ENCODE measurements at regions not wholly inside any gene's neighbourhood (a gene's known extent, or its start where the extent isn't known, plus 50 kb on each side); places are given as distances from the start of the nearest gene placed in this dataset.

DNA sequence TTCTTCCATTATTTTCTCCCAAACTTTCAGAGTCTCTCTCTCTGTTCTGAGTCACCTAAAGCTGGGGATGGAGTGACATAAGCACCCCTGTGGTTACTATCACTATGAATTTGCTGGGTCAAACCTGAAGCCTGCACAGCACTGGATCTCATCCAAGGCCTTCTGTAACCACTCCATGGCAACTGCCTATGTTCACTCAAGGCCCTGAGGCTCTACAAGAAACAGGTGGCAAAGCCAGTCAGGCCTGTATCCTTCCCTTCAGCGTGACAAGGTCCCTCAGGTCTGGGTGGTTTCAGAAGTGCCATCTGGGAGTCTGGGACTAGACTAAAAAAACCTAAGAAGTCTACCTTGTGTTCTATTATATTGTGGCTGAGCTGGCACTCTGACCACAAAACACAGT, 1278.8 kb upstream of the EYS start:
- Histone ChIP-seq H3K27ac (no peak overlapping the region), H3K27me3 (ENCODE audit: insufficient read depth in 3 of 3, low read length in 2 of 3) (no peaks in the 10 kb centered on the region), H3K4me3 (no peak overlapping the region), H3K36me3 (ENCODE audit: insufficient read depth in 1 of 2, low read depth in 1 of 2) (no peaks in the 10 kb centered on the region), H3K9me3 (no peaks in the 10 kb centered on the region), H3K4me1 (no peaks in the 10 kb centered on the region)
- ATAC-seq (no peak), DNase-seq (no peak)
- TF ChIP-seq, protein P1, sequence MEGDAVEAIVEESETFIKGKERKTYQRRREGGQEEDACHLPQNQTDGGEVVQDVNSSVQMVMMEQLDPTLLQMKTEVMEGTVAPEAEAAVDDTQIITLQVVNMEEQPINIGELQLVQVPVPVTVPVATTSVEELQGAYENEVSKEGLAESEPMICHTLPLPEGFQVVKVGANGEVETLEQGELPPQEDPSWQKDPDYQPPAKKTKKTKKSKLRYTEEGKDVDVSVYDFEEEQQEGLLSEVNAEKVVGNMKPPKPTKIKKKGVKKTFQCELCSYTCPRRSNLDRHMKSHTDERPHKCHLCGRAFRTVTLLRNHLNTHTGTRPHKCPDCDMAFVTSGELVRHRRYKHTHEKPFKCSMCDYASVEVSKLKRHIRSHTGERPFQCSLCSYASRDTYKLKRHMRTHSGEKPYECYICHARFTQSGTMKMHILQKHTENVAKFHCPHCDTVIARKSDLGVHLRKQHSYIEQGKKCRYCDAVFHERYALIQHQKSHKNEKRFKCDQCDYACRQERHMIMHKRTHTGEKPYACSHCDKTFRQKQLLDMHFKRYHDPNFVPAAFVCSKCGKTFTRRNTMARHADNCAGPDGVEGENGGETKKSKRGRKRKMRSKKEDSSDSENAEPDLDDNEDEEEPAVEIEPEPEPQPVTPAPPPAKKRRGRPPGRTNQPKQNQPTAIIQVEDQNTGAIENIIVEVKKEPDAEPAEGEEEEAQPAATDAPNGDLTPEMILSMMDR (IDR thresholded peaks at IDR 0.05) = no peak
- intact Hi-C loops (cut with DNase I) = no loop called here
- 38 to 60% (median 47%) methylated on average over 1 of the region's 1 CpG for WGBS, 3 donors

DNA sequence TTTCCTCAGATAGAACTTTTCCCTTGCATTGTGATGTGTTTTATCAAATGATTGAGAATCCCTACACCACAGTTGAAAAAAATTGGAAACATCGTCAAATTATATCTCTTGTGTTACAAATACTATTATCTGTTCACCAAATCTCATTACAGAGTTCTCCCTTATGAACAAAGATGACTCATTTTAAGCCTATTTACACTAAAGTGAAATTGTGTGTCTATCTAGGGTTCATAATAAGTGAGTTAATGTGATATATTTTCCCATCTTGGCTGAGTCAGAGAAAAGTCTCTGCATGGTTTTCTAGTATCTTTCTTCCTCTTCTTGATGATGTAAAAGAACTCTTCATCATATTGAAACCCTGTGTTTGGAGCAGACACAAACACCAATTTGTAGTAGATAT, 1263.3 kb upstream of the EYS start:
- DNase-seq = no peak
- no peaks in the 10 kb centered on the region for H3K4me1 ChIP-seq
- no peak for ATAC-seq
- WGBS, 3 donors = 82 to 84% (median 82%) methylated on average over 1 of the region's 1 CpG
- no peaks in the 10 kb centered on the region for H3K9me3 ChIP-seq
- H3K27me3 ChIP-seq (ENCODE audit: insufficient read depth in 3 of 3, low read length in 2 of 3) = no peaks in the 10 kb centered on the region
- H3K36me3 ChIP-seq (ENCODE audit: insufficient read depth in 1 of 2, low read depth in 1 of 2) = no peaks in the 10 kb centered on the region
- intact Hi-C loops (cut with DNase I) = no loop called here
- TF ChIP-seq, protein P1 (IDR thresholded peaks at IDR 0.05) = no peak
- H3K27ac ChIP-seq = no peak overlapping the region
- H3K4me3 ChIP-seq = no peak overlapping the region

DNA sequence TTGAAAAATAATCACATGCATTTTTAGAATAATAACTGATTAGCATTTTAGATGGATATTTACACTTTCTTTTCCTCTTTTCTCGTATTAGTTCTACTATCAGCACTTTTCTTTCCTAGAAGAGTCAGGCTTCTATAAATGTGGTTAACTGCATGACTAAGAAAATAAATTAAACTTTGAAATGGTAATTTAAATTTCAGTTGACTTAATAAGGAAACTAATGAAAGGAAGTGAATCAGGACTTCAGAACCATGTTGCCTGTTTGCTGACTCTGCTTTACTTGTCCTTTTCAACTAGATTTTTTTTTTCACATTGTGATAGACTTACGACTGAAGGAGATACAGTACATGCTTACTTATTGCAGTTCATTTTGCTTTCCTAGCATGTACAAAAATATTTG, 1258.2 kb upstream of the EYS start:
- H3K27me3 ChIP-seq (ENCODE audit: insufficient read depth in 3 of 3, low read length in 2 of 3) = peaks cover 0 to 1% (median 0%) of the 10 kb centered on the region in 3 donors
- H3K4me1 ChIP-seq = no peaks in the 10 kb centered on the region
- ATAC-seq = no peak
- H3K9me3 ChIP-seq = no peaks in the 10 kb centered on the region
- intact Hi-C loops (cut with DNase I) = no loop called here
- 84 to 87% (median 84%) methylated on average over 2 of the region's 2 CpGs for WGBS, 3 donors
- no peak overlapping the region for H3K4me3 ChIP-seq
- H3K36me3 ChIP-seq (ENCODE audit: insufficient read depth in 1 of 2, low read depth in 1 of 2) = no peaks in the 10 kb centered on the region
- no peak overlapping the region for H3K27ac ChIP-seq
- no peak for DNase-seq
- TF ChIP-seq, protein P1 (IDR thresholded peaks at IDR 0.05) = no peak

DNA sequence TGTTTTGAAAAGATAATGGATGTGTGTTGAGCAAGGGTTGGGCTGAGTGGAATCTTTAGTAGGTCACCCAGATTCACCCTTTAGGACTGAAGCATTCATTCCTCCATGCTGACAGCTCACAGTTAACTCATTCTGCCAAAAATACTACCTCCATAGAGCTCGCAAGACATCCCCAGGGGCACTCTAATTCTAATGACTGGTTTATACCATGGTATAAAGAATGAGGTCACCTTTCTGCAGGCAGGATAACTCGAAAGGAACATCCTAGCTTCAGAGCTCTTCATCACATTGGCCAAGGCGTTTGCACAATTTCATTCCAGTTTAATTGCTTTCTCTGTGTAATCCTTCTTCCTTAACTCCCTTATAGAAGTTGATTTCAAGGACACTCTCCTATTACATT, 1257.2 kb upstream of the EYS start:
- WGBS, 3 donors = 59 to 77% (median 69%) methylated on average over 3 of the region's 3 CpGs

DNA sequence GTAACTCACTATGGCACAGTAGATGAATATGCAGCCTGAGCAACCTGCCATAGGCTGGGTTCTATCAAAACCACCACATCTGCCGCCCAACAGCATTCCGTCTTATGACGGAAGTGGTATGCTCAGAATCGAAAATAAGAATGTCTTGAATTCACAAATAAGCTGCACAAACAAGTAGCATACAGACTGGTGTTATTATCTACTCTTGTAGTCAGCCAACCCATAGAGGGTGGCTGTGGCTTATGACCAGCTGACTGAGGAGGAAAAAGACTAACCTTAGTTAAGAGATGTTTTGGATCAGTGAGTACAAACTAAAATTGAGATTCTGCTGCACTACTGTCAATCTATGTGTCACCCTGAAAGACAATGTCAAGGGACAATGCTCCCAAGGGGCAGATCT, 1255.1 kb upstream of the EYS start:
- TF ChIP-seq, protein P1 (IDR thresholded peaks at IDR 0.05) = no peak
- intact Hi-C loops (cut with DNase I) = no loop called here
- DNase-seq (no peak), ATAC-seq (no peak)
- H3K27ac ChIP-seq = no peak overlapping the region
- H3K4me1 ChIP-seq = no peaks in the 10 kb centered on the region
- peaks cover 0 to 1% (median 0%) of the 10 kb centered on the region in 3 donors for H3K27me3 ChIP-seq (ENCODE audit: insufficient read depth in 3 of 3, low read length in 2 of 3)
- 88 to 92% (median 91%) methylated on average over 4 of the region's 4 CpGs for WGBS, 3 donors
- no peaks in the 10 kb centered on the region for H3K36me3 ChIP-seq (ENCODE audit: insufficient read depth in 1 of 2, low read depth in 1 of 2)
- H3K4me3 ChIP-seq = no peak overlapping the region
- peaks cover 6% of the 10 kb centered on the region for H3K9me3 ChIP-seq

More for the DNA sequence above, 1257.2 kb upstream of the EYS start:
- TF ChIP-seq, protein P1 (IDR thresholded peaks at IDR 0.05) = no peak
- ATAC-seq (no peak), DNase-seq (no peak)
- no peak overlapping the region for H3K27ac ChIP-seq
- no peaks in the 10 kb centered on the region for H3K36me3 ChIP-seq (ENCODE audit: insufficient read depth in 1 of 2, low read depth in 1 of 2)
- peaks cover 0 to 1% (median 0%) of the 10 kb centered on the region in 3 donors for H3K27me3 ChIP-seq (ENCODE audit: insufficient read depth in 3 of 3, low read length in 2 of 3)
- no peaks in the 10 kb centered on the region for H3K9me3 ChIP-seq
- H3K4me1 ChIP-seq = no peaks in the 10 kb centered on the region
- intact Hi-C loops (cut with DNase I) = no loop called here
- H3K4me3 ChIP-seq = no peak overlapping the region
